H9 (cell line): ENCODE measurements at regions not wholly inside any gene's neighbourhood (a gene's known extent, or its start where the extent isn't known, plus 50 kb on each side); places are given as distances from the start of the nearest gene placed in this dataset.

Source experiments
- DNase-seq: peaks from one replicate; pipeline ENCODE4 v3.0.0-alpha.2; 2017
- H2AFZ ChIP-seq: one replicate; pipeline ENCODE4 v1.6.1; 2013; ENCODE audit warnings: mild to moderate bottlenecking, low read length, control low read depth, moderate library complexity
- H2AK5ac ChIP-seq: 2 replicates; pipeline ENCODE4 v1.6.1; 2013; ENCODE audit warnings: low read length, control low read depth, mixed read lengths; ENCODE audit not compliant: insufficient read length
- H2BK120ac ChIP-seq: one replicate; pipeline ENCODE4 v1.6.1; 2013; ENCODE audit warnings: low read depth, mild to moderate bottlenecking, low read length, control low read depth, inconsistent platforms; ENCODE audit not compliant: poor library complexity, severe bottlenecking
- H2BK12ac ChIP-seq: 2 replicates; pipeline ENCODE4 v1.6.1; 2013; ENCODE audit warnings: low read length, control low read depth, mixed read lengths, low read depth; ENCODE audit not compliant: insufficient read length
- H2BK15ac ChIP-seq: 2 replicates; pipeline ENCODE4 v1.6.1; 2013; ENCODE audit warnings: low read depth, low read length, control low read depth
- H2BK20ac ChIP-seq: one replicate; pipeline ENCODE4 v1.6.1; 2013; ENCODE audit warnings: low read depth, mild to moderate bottlenecking, low read length, control low read depth, inconsistent platforms; ENCODE audit not compliant: poor library complexity, severe bottlenecking
- H2BK5ac ChIP-seq: 2 replicates; pipeline ENCODE4 v1.6.1; 2013; ENCODE audit warnings: low read length, control low read depth, mixed read lengths; ENCODE audit not compliant: insufficient read length
- H3K14ac ChIP-seq: 2 replicates; pipeline ENCODE4 v1.6.1; 2013; ENCODE audit warnings: low read length, control low read depth; ENCODE audit not compliant: insufficient read depth
- H3K18ac ChIP-seq: 2 replicates; pipeline ENCODE4 v1.6.1; 2013; ENCODE audit warnings: low read depth, mild to moderate bottlenecking, mixed read lengths, low read length, control low read depth; ENCODE audit not compliant: insufficient read length
- H3K23ac ChIP-seq: 2 replicates; pipeline ENCODE4 v1.6.1; 2013; ENCODE audit warnings: low read length, control low read depth, mixed read lengths, low read depth; ENCODE audit not compliant: insufficient read length
- H3K23me2 ChIP-seq: 2 replicates; pipeline ENCODE4 v1.6.1; 2013; ENCODE audit warnings: low read depth, mild to moderate bottlenecking, mixed read lengths, low read length, control low read depth; ENCODE audit not compliant: insufficient read length, poor library complexity, severe bottlenecking
- H3K27ac ChIP-seq: 2 replicates; pipeline ENCODE4 v1.5.1; 2013; ENCODE audit warnings: low read length, control low read depth, mixed read lengths, low read depth; ENCODE audit not compliant: insufficient read length
- H3K27me3 ChIP-seq: 2 replicates; pipeline ENCODE4 v1.6.1; 2013; ENCODE audit warnings: low read length, control low read depth, inconsistent platforms; ENCODE audit not compliant: insufficient read depth
- H3K4ac ChIP-seq: 2 replicates; pipeline ENCODE4 v1.6.1; 2013; ENCODE audit warnings: low read depth, mild to moderate bottlenecking, control low read depth, inconsistent platforms, low read length, moderate library complexity
- H3K4me1 ChIP-seq: 2 replicates; pipeline ENCODE4 v1.6.1; 2013; ENCODE audit warnings: low read length, control low read depth, inconsistent platforms; ENCODE audit not compliant: insufficient read depth
- H3K4me2 ChIP-seq: 2 replicates; pipeline ENCODE4 v1.6.1; 2013; ENCODE audit warnings: low read length, control low read depth, mixed read lengths; ENCODE audit not compliant: insufficient read length, insufficient read depth
- H3K56ac ChIP-seq: 2 replicates; pipeline ENCODE4 v1.6.1; 2013; ENCODE audit warnings: low read depth, mild to moderate bottlenecking, mixed read lengths, low read length, control low read depth; ENCODE audit not compliant: insufficient read length
- H3K79me1 ChIP-seq: 2 replicates; pipeline ENCODE4 v1.6.1; 2013; ENCODE audit warnings: low read depth, mild to moderate bottlenecking, moderate library complexity, low read length, control low read depth, inconsistent platforms; ENCODE audit not compliant: insufficient read depth, poor library complexity, severe bottlenecking
- H3K79me2 ChIP-seq: 2 replicates; pipeline ENCODE4 v1.6.1; 2013; ENCODE audit warnings: low read length, control low read depth, inconsistent platforms; ENCODE audit not compliant: insufficient read depth
- H3K9ac ChIP-seq: 2 replicates; pipeline ENCODE4 v1.6.1; 2013; ENCODE audit warnings: low read length, control low read depth, mixed read lengths; ENCODE audit not compliant: insufficient read length; ENCODE audit errors: extremely low read depth
- H3K9me3 ChIP-seq: one replicate; pipeline ENCODE4 v1.6.1; 2013; ENCODE audit warnings: low read depth, low read length, inconsistent platforms; ENCODE audit not compliant: control insufficient read depth
- H3T11ph ChIP-seq: one replicate; pipeline ENCODE4 v1.6.1; 2013; ENCODE audit warnings: mild to moderate bottlenecking, low read length, control low read depth, inconsistent platforms
- H4K20me1 ChIP-seq: one replicate; pipeline ENCODE4 v1.6.1; 2013; ENCODE audit not compliant: control insufficient read depth, insufficient read length, insufficient read depth
- H4K5ac ChIP-seq: 2 replicates; pipeline ENCODE4 v1.6.1; 2013; ENCODE audit warnings: low read depth, mild to moderate bottlenecking, mixed read lengths, low read length, control low read depth; ENCODE audit not compliant: insufficient read length
- H4K8ac ChIP-seq: replicated peaks from 2 replicates; pipeline ENCODE4 v1.6.1; 2013; ENCODE audit warnings: low read length, control low read depth, mixed read lengths, low read depth; ENCODE audit not compliant: insufficient read length
- H4K91ac ChIP-seq: 2 replicates; pipeline ENCODE4 v1.6.1; 2013; ENCODE audit warnings: low read depth, mild to moderate bottlenecking, moderate library complexity, mixed read lengths, low read length, control low read depth; ENCODE audit not compliant: insufficient read length
- H3K27ac Mint-ChIP-seq, 3 experiments: 2 replicates in 2 of 3; 3 replicates in 1 of 3; pipeline ENCODE4 v1.8.0; 2020 to 2021; ENCODE audit warnings: mixed read lengths in 3 of 3, mild to moderate bottlenecking in 1 of 3, moderate library complexity in 1 of 3
- H3K27me3 Mint-ChIP-seq: 2 replicates; pipeline ENCODE4 v1.8.0; 2021; ENCODE audit warnings: low read depth, mild to moderate bottlenecking, moderate library complexity, mixed read lengths
- H3K36me3 Mint-ChIP-seq, 3 experiments: 2 replicates in 2 of 3; 3 replicates in 1 of 3; pipeline ENCODE4 v1.8.0; 2020 to 2021; ENCODE audit warnings: low read depth in 3 of 3, mixed read lengths in 3 of 3; ENCODE audit not compliant: insufficient read depth in 1 of 3
- H3K4me1 Mint-ChIP-seq, 2 experiments: 2 replicates each; pipeline ENCODE4 v1.8.0; 2020; ENCODE audit warnings: mixed read lengths in 2 of 2
- H3K4me3 Mint-ChIP-seq, 2 experiments: 2 replicates in 1 of 2; 3 replicates in 1 of 2; pipeline ENCODE4 v1.8.0; 2020 to 2021; ENCODE audit warnings: mild to moderate bottlenecking in 2 of 2, mixed read lengths in 2 of 2, moderate library complexity in 1 of 2
- H3K9me3 Mint-ChIP-seq, 2 experiments: 2 replicates in 1 of 2; 3 replicates in 1 of 2; pipeline ENCODE4 v1.8.0; 2020; ENCODE audit warnings: mild to moderate bottlenecking in 2 of 2, mixed read lengths in 2 of 2, moderate library complexity in 1 of 2
- CTCF ChIP-seq: fragments of 200-600 bp; sonication (generic); conservative IDR thresholded peaks from 3 replicates; pipeline ENCODE4 v1.8.0; 2021; ENCODE audit warnings: antibody characterized with exemption, mild to moderate bottlenecking
- WGBS: extraction: QIAGEN DNeasy Blood & Tissue Kit; methylation state at CpG from one replicate; pipeline ENCODE4 v1.1.7; 2013; ENCODE audit warnings: missing lambda C conversion rate, low lambda C conversion rate, mixed read lengths; ENCODE audit not compliant: insufficient read length; ENCODE audit errors: extremely low coverage; 5-methylcytosine and 5-hydroxymethylcytosine counted together

GRCh38 chr3:177571271-177571943 lies 374.1 kb upstream of the TBL1XR1 start:
- Histone ChIP-seq H4K8ac (no peak overlapping the region), H2BK120ac (no peak overlapping the region), H3K27me3 (no peaks in the 10 kb centered on the region), H3K18ac (no peak overlapping the region), H3T11ph (no peak overlapping the region), H3K4ac (no peak overlapping the region), H3K23me2 (no peaks in the 10 kb centered on the region), H2BK15ac (no peak overlapping the region), H3K4me2 (no peak overlapping the region), H4K5ac (no peak overlapping the region), H4K20me1 (no peaks in the 10 kb centered on the region), H3K56ac (no peak overlapping the region), H3K79me2 (no peaks in the 10 kb centered on the region), H3K27ac (no peak overlapping the region), H3K79me1 (no peaks in the 10 kb centered on the region), H3K9me3 (no peaks in the 10 kb centered on the region), H2AFZ (no peak overlapping the region), H3K4me1 (peaks cover 5% of the 10 kb centered on the region; the same call in 1 of the 2 replicates), H2BK5ac (no peak overlapping the region), H3K14ac (no peak overlapping the region), H3K23ac (no peak overlapping the region), H2AK5ac (no peak overlapping the region), H3K9ac (no peak overlapping the region), H2BK12ac (no peak overlapping the region), H2BK20ac (no peak overlapping the region), H4K91ac (no peak overlapping the region)
- no peaks in the 10 kb centered on the region; the same call in 1 of the 2 replicates for H3K27me3 Mint-ChIP-seq
- peaks cover 24 to 32% of the 10 kb centered on the region in 2 experiments for H3K4me1 Mint-ChIP-seq
- peaks cover 0 to 10% (median 4%) of the 10 kb centered on the region in 3 experiments; a peak in 4 of 7 replicates for H3K36me3 Mint-ChIP-seq
- no peak overlapping the region for H3K27ac Mint-ChIP-seq
- no peak for DNase-seq
- H3K4me3 Mint-ChIP-seq = no peak overlapping the region
- peaks cover 5 to 7% of the 10 kb centered on the region in 2 experiments; a peak in 4 of 5 replicates for H3K9me3 Mint-ChIP-seq
- TF ChIP-seq CTCF = no peak
- WGBS = no CpG with 5 or more reads among the region's 1 CpG
